GM03348 (cell line): ENCODE measurements at regions not wholly inside any gene's neighbourhood (a gene's known extent, or its start where the extent isn't known, plus 50 kb on each side); places are given as distances from the start of the nearest gene placed in this dataset.
A peak's percentile ranks its signal among the peaks of the same experiment; 100 is the strongest.

Source experiments
- DNase-seq: peaks from one replicate; pipeline ENCODE4 v3.0.0; 2012; ENCODE audit warnings: low spot score

DNA sequence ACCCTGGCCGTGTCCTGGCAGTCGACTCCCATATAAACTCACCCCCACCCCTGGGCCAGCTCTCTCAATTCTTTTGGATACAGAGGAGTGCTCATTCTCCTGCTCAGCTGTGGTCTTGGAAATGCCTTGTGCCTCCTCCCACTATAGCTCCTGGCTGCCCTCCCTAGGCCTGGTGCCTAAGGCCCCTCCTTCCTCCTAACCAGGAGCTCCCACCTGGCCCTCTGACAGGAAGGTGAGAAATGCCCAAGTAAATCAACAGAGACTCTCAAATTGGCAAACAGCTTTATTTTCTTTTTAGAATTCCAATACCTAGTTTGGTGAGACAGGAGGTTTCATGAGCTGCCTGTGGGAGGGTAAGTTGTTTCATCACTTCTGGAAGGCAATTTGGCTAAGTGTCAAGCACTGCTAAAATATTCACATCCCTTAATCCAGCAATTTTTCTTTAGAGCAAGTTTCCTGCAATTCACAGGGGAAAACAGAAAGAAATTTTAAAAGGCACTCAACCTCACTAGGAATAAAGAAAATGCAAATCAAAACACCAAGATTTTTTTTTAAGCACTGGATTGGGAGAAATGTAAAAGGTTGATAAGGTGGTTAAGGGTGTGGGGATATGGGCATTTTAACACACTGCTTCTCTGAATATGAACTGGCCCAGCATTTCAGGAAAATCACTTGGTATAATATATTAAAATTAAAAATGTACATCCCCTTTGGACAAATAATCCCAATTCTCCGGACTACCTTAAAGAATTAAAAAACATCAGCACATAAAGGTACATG lies 209.7 kb upstream of the ARHGAP20 start:
- DNase-seq = peak; percentile 38

DNA sequence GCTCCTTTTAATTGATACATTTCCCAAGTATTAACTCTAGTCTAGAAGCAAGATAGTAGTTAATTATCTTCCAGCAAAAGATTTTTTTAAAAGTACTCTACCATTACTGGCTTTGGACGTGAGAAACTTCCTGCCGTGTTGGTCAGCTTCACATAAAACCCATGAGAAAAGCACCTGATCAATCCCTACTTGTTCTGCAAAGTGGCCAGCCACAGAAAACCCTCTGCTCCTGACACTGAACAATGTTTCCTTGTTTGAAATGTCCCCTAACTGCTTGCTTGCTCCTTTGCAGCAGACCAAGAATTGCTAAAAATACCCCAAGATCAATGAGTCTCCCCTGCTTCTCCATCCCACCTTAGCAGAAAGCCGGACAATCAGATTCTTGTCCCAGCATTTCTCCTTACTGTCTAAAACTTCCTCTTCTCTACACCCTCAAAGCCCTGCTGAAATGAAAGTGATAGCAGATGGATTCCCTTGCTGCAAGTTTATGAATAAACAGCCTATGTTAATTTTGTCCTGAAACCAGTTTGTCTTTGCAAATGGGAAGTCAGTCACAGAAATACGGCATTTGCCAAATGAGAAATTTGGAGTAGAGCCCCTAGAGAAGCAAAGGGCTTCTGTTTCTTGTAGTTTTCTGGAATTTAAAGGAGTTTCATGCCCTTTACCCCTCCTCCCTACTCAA lies 207.1 kb upstream of the ARHGAP20 start:
- no peak for DNase-seq

DNA sequence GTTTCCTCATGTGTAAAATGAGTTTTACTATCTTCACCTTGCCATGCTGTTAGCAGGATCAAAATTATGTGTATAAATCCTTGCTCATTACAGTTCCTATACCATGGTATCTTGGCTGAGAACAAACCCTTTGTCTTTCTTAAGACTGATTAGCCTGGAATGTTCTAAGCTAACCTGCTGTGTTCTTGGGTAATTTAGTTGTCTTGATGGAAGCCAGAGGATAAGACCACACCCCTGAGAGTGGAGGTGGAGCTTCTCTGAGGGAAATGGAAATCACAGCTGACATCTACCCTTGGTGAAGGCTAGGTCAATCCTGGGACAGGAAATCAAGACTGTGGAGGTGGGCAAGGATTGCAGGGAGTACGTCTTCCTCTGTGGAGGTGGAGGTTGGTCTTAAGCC lies 206.1 kb upstream of the ARHGAP20 start:
- DNase-seq = no peak

- DNase-seq = no peak
Measured at GRCh38 chr11:110912437-110912836, 200.2 kb upstream of the ARHGAP20 start.

DNA sequence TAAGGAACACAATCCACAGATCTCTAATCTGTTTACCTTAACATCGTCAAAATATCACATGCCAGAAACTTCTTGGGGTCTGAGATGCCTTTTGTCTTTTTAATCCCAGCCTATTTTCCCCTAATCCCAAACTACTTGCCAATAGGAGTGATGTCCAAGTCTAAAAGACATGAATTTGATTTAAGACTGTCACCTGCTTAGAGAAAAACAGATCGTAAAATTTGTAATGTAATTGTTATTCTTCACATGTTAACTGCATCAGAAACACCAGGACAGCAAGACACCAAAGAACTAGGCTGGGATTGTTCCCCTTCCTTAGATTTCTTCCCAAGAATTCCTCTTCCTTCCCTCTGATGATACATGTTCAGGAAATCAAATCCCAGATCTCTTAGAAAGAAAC lies 198.1 kb upstream of the ARHGAP20 start:
- no peak for DNase-seq

DNA sequence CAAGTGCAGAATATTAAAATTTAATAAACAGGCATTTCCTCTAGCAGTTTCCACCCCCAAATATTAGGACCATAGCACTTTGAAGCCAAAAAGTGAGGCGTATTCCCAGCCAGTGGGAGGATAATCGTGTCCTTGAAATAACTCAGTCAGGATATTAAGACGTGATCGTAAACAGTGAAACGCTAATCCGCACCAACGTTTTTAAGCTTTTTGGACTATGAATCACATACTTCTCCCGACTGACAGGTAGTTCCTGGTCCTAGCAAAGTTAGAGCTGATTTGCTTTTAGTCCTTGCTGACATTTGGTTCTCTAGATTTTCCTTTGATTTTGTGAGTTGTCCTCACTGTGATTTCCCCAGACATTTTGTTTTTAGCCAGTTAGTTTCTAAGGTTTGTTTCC lies 197.1 kb upstream of the ARHGAP20 start:
- no peak for DNase-seq

- peak; percentile 51 for DNase-seq
Measured at GRCh38 chr11:110908401-110909105, 196.3 kb upstream of the ARHGAP20 start.

- peak; percentile 36 for DNase-seq
Measured at GRCh38 chr11:110907629-110908028, 195.4 kb upstream of the ARHGAP20 start.

DNA sequence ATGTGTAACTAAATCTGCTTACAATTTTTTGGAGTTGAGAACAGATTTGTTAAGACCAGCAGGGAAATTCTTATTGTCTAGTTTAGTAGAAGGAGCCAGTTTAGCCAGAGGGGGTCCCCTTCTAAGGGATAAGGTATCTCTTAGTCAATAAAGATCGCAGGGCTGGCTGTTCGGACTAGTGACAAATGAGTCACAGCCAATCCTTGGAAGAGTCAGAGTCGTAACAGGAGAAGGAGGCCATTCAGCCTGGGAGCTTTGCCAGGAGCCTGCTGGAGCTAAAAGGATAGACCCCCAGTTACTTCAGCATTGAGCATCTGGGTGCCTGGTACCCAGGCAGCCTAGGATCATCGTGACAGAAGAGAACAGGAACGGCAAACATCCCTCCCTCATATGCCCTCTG lies 191.6 kb upstream of the ARHGAP20 start:
- DNase-seq = no peak

- no peak for DNase-seq
Measured at GRCh38 chr11:110903378-110903777, 191.1 kb upstream of the ARHGAP20 start.

- DNase-seq = no peak
Measured at GRCh38 chr11:110901441-110901840, 189.2 kb upstream of the ARHGAP20 start.

- no peak for DNase-seq
Measured at GRCh38 chr11:110900426-110900825, 188.2 kb upstream of the ARHGAP20 start.

- DNase-seq = peak; percentile 60
Measured at GRCh38 chr11:110897035-110897434, 184.8 kb upstream of the ARHGAP20 start.

DNA sequence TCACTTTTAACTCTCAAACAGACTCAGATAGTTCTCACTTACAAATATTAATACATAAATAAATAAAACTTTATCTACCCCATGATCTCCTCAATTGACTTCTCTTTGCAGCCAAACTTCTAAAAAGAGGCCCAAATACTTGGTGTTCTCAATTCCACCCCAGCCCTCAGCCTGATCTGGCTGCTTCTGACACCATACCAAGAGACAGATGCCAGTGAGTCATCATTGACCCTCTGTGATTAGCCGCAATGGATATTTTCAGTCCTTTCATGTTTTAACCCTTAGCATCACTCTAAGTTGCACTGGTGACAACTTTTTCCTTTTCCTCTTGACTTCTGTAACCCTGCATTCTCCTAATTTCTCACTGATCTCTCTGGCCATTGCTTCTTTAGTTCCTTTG lies 184.1 kb upstream of the ARHGAP20 start:
- peak; percentile 71 for DNase-seq

DNA sequence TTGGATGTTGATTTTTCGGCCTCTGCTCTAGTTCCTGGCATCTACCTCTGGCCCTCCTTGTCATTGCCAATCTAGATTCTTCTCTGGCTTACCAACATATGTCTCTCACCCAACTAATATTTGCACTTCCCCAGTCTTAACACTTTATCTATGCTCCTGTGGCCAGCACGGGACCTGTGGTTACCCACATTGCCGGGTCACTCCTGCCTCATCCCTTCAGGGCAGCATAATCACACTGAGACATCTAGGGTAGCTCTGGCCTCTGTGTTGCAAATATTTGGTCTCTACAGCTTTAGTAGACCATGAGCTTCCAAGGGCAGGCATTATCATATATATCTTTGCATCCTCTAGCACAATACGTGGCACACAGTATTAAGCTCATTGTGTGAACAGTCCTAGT lies 182.0 kb upstream of the ARHGAP20 start:
- DNase-seq = no peak

DNA sequence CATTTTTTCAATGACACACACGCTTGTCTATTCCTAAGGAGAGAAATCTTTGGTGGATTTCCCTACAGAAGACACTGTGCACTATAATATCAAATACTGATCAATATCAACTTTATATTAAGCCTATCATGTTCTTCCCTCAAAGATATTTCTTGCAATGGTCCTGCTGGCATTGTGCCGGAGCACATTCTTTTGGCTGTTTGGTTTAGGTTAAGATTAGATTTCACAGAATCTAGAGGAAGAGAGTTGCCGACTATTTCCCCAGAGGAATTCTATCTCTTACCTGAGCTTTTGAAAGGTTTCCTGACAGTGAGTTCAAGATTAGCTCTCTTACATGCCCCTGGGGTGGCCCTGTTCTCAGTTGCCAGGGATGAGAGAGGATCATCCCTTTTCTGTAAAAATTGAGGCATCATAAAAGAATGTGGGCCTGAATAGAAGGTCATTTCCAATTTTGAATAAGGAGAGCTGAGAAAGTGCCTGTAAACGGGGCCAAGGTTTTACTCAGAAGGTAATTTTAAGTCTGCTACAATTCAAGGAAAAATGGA lies 180.6 kb upstream of the ARHGAP20 start:
- DNase-seq = no peak

DNA sequence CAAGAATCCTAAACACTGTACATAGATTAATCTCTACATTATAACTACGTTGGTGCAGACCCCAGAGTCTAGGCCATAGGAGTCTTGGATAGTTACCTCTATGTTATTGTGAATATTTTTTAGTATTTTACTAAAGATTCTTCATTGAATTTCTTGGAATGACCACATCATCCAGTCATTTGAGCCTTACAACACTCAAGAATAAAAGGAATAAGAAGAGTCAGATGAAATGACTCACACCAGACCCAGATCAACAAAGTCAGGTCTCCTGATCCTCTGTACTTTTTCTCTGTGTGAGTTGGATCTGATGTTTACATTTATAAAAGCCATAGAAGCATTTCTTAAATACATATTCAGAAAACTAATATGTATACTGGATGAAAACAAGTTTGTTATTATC lies 179.2 kb upstream of the ARHGAP20 start:
- DNase-seq = peak; percentile 60

- no peak for DNase-seq
Measured at GRCh38 chr11:110890995-110891394, 178.8 kb upstream of the ARHGAP20 start.

DNA sequence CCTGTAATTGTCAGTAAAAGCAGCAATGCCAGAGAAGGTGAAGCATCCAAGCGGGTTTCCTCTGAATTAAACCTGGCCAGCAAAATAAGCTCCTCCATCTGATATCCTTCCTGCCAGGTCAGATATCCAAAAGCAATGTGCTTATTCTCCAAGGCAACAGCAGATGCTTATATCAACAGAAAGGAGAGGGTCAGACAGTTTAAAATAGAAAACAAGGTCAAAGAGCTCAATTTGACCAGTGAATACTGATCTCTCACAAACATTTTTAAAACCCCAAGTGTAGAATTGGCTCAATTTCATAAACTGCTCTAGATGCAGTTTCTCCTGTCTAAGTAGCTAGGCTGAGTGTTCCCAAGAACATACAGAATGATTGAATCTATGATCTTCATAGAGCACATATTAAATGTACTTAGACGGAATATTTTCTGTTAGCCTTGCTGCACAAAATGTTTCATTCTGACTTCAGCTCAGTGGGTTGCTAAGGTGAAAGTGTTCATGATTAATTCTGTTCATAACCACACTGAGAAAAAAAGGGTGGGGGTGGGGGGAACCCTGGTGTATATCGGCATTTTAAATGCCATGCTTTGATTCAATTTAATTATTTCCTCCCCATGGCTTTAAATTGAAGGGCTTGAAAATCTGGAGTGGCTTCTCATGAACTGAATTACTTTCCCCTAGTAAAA lies 174.2 kb upstream of the ARHGAP20 start:
- no peak for DNase-seq

- DNase-seq = peak; percentile 43
Measured at GRCh38 chr11:110883256-110883655, 171.0 kb upstream of the ARHGAP20 start.

DNA sequence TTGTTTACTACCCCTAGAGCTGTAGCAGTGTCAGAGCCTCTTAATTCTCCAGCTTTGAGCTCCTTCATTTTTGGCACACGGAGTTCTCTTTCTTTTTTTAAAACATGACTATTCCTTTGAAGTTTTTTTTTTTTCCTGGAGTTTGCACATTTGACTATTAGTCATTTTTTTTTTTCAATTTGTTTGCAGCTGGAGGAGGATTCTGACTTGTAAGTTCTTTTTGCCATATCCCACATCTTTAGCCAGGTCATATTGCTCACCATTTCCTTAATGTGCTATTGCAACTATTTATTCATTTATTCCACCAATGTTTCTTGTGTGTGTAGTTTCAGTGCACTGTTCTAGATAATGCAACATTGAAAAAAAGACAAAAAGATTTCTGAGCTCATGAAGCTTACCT lies 166.3 kb upstream of the ARHGAP20 start:
- DNase-seq = no peak

GRCh38 chr11:110874437-110875030 lies 162.3 kb upstream of the ARHGAP20 start:
- DNase-seq = no peak
